Upper lobe of left lung (tissue), 4 donors: ENCODE measurements at regions not wholly inside any gene's neighbourhood (a gene's known extent, or its start where the extent isn't known, plus 50 kb on each side); places are given as distances from the start of the nearest gene placed in this dataset.

Experiments used
- CTCF ChIP-seq, 6 experiments: fragments of 450-650 bp in 4 of 6; fragments of 200-600 bp in 2 of 6; sonication (generic) in 2 of 6; IDR thresholded peaks; one replicate each; pipeline ENCODE4 v1.5.1; 2016 to 2019; ENCODE audit warnings: antibody characterized with exemption in 6 of 6
- EP300 ChIP-seq, 4 donors: sonication (generic); formaldehyde crosslinking; IDR thresholded peaks; one replicate each; pipeline ENCODE4 v1.5.1; 2017; ENCODE audit warnings: antibody characterized with exemption in 4 of 4, control low read depth in 2 of 4
- POLR2A ChIP-seq, 4 donors: fragments of 450-650 bp; IDR thresholded peaks; one replicate each; pipeline ENCODE4 v1.5.1; 2016 to 2017; ENCODE audit warnings: antibody characterized with exemption in 4 of 4, mild to moderate bottlenecking in 2 of 4

- no peak for TF ChIP-seq POLR2A (IDR thresholded peaks at IDR 0.05)
- TF ChIP-seq CTCF (IDR thresholded peaks at IDR 0.05), result no peak
- no peak for TF ChIP-seq EP300 (IDR thresholded peaks at IDR 0.05)
Measured at GRCh38 chr6:150527100-150527499, 72.6 kb upstream of the PLEKHG1 start.
